Endothelial cell of umbilical vein (primary cell): ENCODE measurements at regions not wholly inside any gene's neighbourhood (a gene's known extent, or its start where the extent isn't known, plus 50 kb on each side); places are given as distances from the start of the nearest gene placed in this dataset.

Experiments
- BruUV-seq: library from RNA; stranded (reverse); fragments of 400-500 nt; replicated peaks from 2 replicates; lab custom pipeline; 2021; lab: Mats Ljungman, UMichigan
- CTCF ChIA-PET: fragments of 300-600, 350-600 bp; sonication (Branson Sonifier 250); formaldehyde crosslinking; loops from one replicate; lab custom pipeline; 2021; ENCODE audit warnings: antibody characterized with exemption, inconsistent platforms; lab: Charles Lee
- POLR2A ChIA-PET: fragments of 300-600, 350-600 bp; sonication (Branson Sonifier 250); formaldehyde crosslinking; loops from one replicate; lab custom pipeline; 2021; ENCODE audit warnings: antibody characterized with exemption, inconsistent platforms; lab: Charles Lee
- DNase-seq: peaks from one replicate; pipeline ENCODE4 v3.0.0-alpha.2; 2011; ENCODE audit warnings: low read depth, low spot score
- FAIRE-seq: peaks from 2 replicates; lab custom pipeline; 2011; peaks lifted over from hg19 to GRCh38; lab: Jason Lieb, UNC
- H2AFZ ChIP-seq: 2 replicates; pipeline ENCODE4 v1.6.0; 2012; ENCODE audit warnings: low read depth, low read length, control low read depth, inconsistent platforms
- H3K27ac ChIP-seq: 2 replicates; pipeline ENCODE4 v1.5.1; 2011; ENCODE audit warnings: low read depth, mild to moderate bottlenecking, control low read depth, low read length, moderate library complexity; ENCODE audit not compliant: insufficient read depth
- H3K27me3 ChIP-seq, 2 experiments: 2 replicates each; pipeline versions ENCODE4 v1.6.0 to v1.6.1; 2011; ENCODE audit warnings: low read length in 2 of 2, mixed read lengths in 1 of 2; ENCODE audit not compliant: control insufficient read depth in 2 of 2, insufficient read depth in 2 of 2
- H3K36me3 ChIP-seq, 2 experiments: 2 replicates in 1 of 2; 3 replicates in 1 of 2; pipeline ENCODE4 v1.5.1; 2011; ENCODE audit warnings: low read length in 2 of 2, mild to moderate bottlenecking in 1 of 2, moderate library complexity in 1 of 2; ENCODE audit not compliant: control insufficient read depth in 2 of 2, insufficient read depth in 2 of 2; ENCODE audit errors: extremely low read depth in 1 of 2
- H3K4me1 ChIP-seq: 3 replicates; pipeline ENCODE4 v1.5.1; 2011; ENCODE audit warnings: mild to moderate bottlenecking, low read length; ENCODE audit not compliant: control insufficient read depth, insufficient read depth; ENCODE audit errors: extremely low read depth
- H3K4me2 ChIP-seq: 2 replicates; pipeline ENCODE4 v1.6.1; 2011; ENCODE audit warnings: low read length, control low read depth, mixed read lengths; ENCODE audit not compliant: insufficient read depth
- H3K4me3 ChIP-seq, 3 experiments: fragments of 200-600 bp in 1 of 3; sonication (generic), shearing (Covaris generic) in 1 of 3; replicated peaks in 1 of 3; 2 replicates each; pipeline ENCODE4 v1.5.1; 2011 to 2016; ENCODE audit warnings: control low read depth in 3 of 3, low read length in 3 of 3, mild to moderate bottlenecking in 2 of 3, inconsistent platforms in 1 of 3, low read depth in 1 of 3, moderate library complexity in 1 of 3; ENCODE audit not compliant: insufficient read depth in 1 of 3
- H3K79me2 ChIP-seq: 2 replicates; pipeline ENCODE4 v1.6.0; 2012; ENCODE audit warnings: low read length, inconsistent platforms; ENCODE audit not compliant: control insufficient read depth, insufficient read depth
- H3K9ac ChIP-seq: replicated peaks from 2 replicates; pipeline ENCODE3; 2011; ENCODE audit warnings: low read length, control low read depth; ENCODE audit not compliant: insufficient read depth; ENCODE audit errors: extremely low read depth
- H3K9me1 ChIP-seq: replicated peaks from 3 replicates; pipeline ENCODE4 v1.6.0; 2011; ENCODE audit warnings: mild to moderate bottlenecking, low read length; ENCODE audit not compliant: control insufficient read depth, insufficient read depth; ENCODE audit errors: extremely low read depth
- H3K9me3 ChIP-seq: replicated peaks from 2 replicates; pipeline ENCODE4 v1.5.1; 2012; ENCODE audit warnings: low read length, inconsistent platforms; ENCODE audit not compliant: control insufficient read depth, insufficient read depth
- H4K20me1 ChIP-seq: replicated peaks from 2 replicates; pipeline ENCODE3; 2011; ENCODE audit warnings: mild to moderate bottlenecking, low read length; ENCODE audit not compliant: control insufficient read depth, insufficient read depth; ENCODE audit errors: extremely low read depth
- EZH2 ChIP-seq: IDR thresholded peaks from 2 replicates; pipeline ENCODE4 v1.6.1; 2012; ENCODE audit warnings: borderline replicate concordance, low read depth, mild to moderate bottlenecking, moderate library complexity, low read length, inconsistent platforms; ENCODE audit not compliant: severe bottlenecking
- GATA2 ChIP-seq: IDR thresholded peaks from 2 replicates; pipeline ENCODE4 v1.7.0; 2011; ENCODE audit warnings: low read depth, mild to moderate bottlenecking, moderate library complexity, mixed read lengths, low read length; ENCODE audit not compliant: insufficient read length, insufficient read depth
- JUN ChIP-seq: IDR thresholded peaks from 2 replicates; pipeline ENCODE4 v1.6.1; 2011; ENCODE audit warnings: borderline replicate concordance, low read depth; ENCODE audit not compliant: insufficient read length, insufficient read depth
- MYC ChIP-seq: IDR thresholded peaks from one replicate; pipeline ENCODE4 v1.6.1; 2011; ENCODE audit warnings: mild to moderate bottlenecking, low read depth, low read length
- POLR2A ChIP-seq: IDR thresholded peaks from 2 replicates; pipeline ENCODE4 v1.6.1; 2012; ENCODE audit warnings: low read depth, mild to moderate bottlenecking, control low read depth, low read length
- POLR2AphosphoS5 ChIP-seq: IDR thresholded peaks from 2 replicates; pipeline ENCODE4 v1.6.1; 2012; ENCODE audit warnings: low read depth, mild to moderate bottlenecking, control low read depth, low read length, moderate library complexity; ENCODE audit not compliant: insufficient read depth
- dilution Hi-C: fragments of 300-500 bp; cut with MboI; formaldehyde crosslinking; loops from one replicate; pipeline ENCODE4 v1.15.0; 2019; ENCODE audit warnings: low sequenced_read_pairs; ENCODE audit not compliant: extremely low pct_ligation_motif_present
- intact Hi-C: fragments of 100-400 bp; cut with micrococcal nuclease; formaldehyde crosslinking; loops from one replicate; pipeline ENCODE4 v1.10.0; 2022

GRCh38 chr13:44307255-44307654 lies 66.4 kb upstream of the SERP2 start:
- no peaks in the 10 kb centered on the region for H3K27me3 ChIP-seq
- H3K9ac ChIP-seq: peak overlapping the region; percentile 99
- DNase-seq (peak; percentile 61), FAIRE-seq (peak; percentile 35)
- peak overlapping the region; percentile 89 for H3K4me2 ChIP-seq
- no TSS peak for BruUV-seq
- no peaks in the 10 kb centered on the region for H3K9me3 ChIP-seq
- no peaks in the 10 kb centered on the region for H3K79me2 ChIP-seq
- ChIA-PET POLR2A (interaction anchor here (0.6 to 2.8 kb wide), 3 partner anchors 70 to 659 kb away, joined by 4 to 35 read pairs (median 4); no protein-coding TSS in a partner anchor), CTCF (interaction anchor here (1.0 to 2.7 kb wide), 8 partner anchors 10 to 128 kb away, joined by 3 to 16 read pairs (median 5); no protein-coding TSS in a partner anchor)
- H3K4me3 ChIP-seq: peak overlapping the region in 1 of 3 experiments; percentile 26
- H3K36me3 ChIP-seq: no peaks in the 10 kb centered on the region
- no peaks in the 10 kb centered on the region for H3K9me1 ChIP-seq
- no peaks in the 10 kb centered on the region for H4K20me1 ChIP-seq
- TF ChIP-seq POLR2A (no peak), MYC (no peak), POLR2AphosphoS5 (no peak), GATA2 (no peak), JUN (no peak), EZH2 (no peak)
- H3K4me1 ChIP-seq: peaks cover 24% of the 10 kb centered on the region
- dilution Hi-C loops (no loop called here), intact Hi-C loops (loop anchor here (1.0 to 5.0 kb wide), 3 partner anchors 58 to 270 kb away; partner anchors contain the start of gene TSC22D1)
- H3K27ac ChIP-seq: peak overlapping the region; percentile 100
- H2AFZ ChIP-seq: no peak overlapping the region

GRCh38 chr13:44307844-44308243 lies 65.8 kb upstream of the SERP2 start:
- intact Hi-C loops: loop anchor here (1.0 to 5.0 kb wide), 3 partner anchors 57 to 269 kb away; partner anchors contain the start of gene TSC22D1
- peaks cover 29% of the 10 kb centered on the region for H3K4me1 ChIP-seq
- dilution Hi-C loops: no loop called here

More at GRCh38 chr13:44307844-44308243, 65.8 kb upstream of the SERP2 start:
- Histone ChIP-seq H4K20me1 (no peaks in the 10 kb centered on the region), H3K9me3 (no peaks in the 10 kb centered on the region), H3K27ac (peak overlapping the region; percentile 100), H3K79me2 (no peaks in the 10 kb centered on the region), H2AFZ (no peak overlapping the region), H3K4me3 (no peak overlapping the region), H3K9me1 (no peaks in the 10 kb centered on the region), H3K9ac (no peak overlapping the region), H3K36me3 (no peaks in the 10 kb centered on the region), H3K27me3 (no peaks in the 10 kb centered on the region), H3K4me2 (peak overlapping the region; percentile 89)
- CTCF ChIA-PET: interaction anchor here (1.8 to 2.7 kb wide), 2 partner anchors 65 to 117 kb away, joined by 14 to 16 read pairs; no protein-coding TSS in a partner anchor
- POLR2A ChIA-PET: interaction anchor here (2.8 kb wide), 1 partner anchor 128 kb away, joined by 35 read pairs; no protein-coding TSS in a partner anchor
- DNase-seq: no peak
- TF ChIP-seq EZH2 (no peak), POLR2A (no peak)
- BruUV-seq: no TSS peak
- no peak for FAIRE-seq
